Left ventricle myocardium superior (tissue), 1 donor: ENCODE measurements at regions not wholly inside any gene's neighbourhood (a gene's known extent, or its start where the extent isn't known, plus 50 kb on each side); places are given as distances from the start of the nearest gene placed in this dataset.
"Not testable (repeated sequence)": the region's sequence is repeated elsewhere in the genome, so short reads cannot be mapped to it uniquely, and the experiment has no call there.

ENCODE experiments used
- ATAC-seq: fragments of 200-7000 bp; cut with Tn5 transposase; one replicate; pipeline ENCODE4 v1.9.1; 2020; ENCODE audit warnings: mild to moderate bottlenecking, moderate library complexity
- DNase-seq: peaks from one replicate; pipeline ENCODE4 v3.0.0-alpha.2; 2020
- intact Hi-C: fragments of 100-400 bp; cut with micrococcal nuclease; formaldehyde crosslinking; loops from one replicate; pipeline ENCODE4 v1.11.0; 2022
- donor health status: DM: no; HTN: yes; CAD: no; lungs with severe emphysema.

DNA sequence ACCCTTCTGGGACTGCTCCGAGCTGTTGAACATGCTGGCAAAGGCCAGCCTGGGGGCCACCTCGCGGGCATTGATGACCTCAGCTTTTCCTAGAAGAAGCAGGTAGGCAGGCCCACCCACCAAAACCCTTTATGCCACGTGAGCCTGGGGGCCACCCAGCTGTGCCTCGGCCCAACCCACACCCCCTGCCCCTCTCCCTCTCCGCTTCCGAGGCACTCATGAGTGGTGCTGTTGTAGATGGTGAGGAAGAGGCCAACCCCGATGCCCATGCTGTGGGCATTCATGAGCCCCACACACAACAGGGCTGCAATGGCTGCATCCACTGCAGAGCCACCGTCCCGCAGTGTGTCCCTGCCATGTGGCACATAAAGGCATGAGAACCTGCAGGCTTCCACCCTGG, 118.6 kb upstream of the DGCR6 start:
- DNase-seq = peak; percentile 6
- intact Hi-C loops, ATAC-seq: not testable (repeated sequence)

- DNase-seq, intact Hi-C loops: not testable (repeated sequence)
These were observed 95.7 kb upstream of the DGCR6 start for GRCh38 chr22:18810379-18810778.

DNA sequence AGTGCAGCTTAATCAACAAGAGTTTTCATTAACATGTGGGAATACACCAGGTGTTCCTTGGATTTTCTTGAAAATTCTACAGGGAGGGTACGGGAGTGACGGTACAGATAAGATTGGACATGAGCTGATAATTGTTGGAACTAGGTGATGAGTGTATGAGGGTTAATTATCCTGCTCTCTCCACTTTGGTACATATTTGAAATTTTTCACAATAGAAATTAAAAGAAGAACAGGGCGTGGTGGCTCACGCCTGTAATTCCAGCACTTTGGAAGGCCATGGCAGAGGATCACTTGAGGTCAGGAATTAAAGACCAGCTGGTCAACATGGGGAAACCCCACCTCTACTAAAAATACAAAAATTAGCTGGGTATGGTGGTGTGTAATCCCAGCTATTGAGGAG, 87.1 kb upstream of the DGCR6 start:
- ATAC-seq, DNase-seq, intact Hi-C loops: not testable (repeated sequence)

More at GRCh38 chr22:18810379-18810778, 95.7 kb upstream of the DGCR6 start:
- ATAC-seq = not testable (repeated sequence)
